Hematopoietic multipotent progenitor cell treated with erythropoietin and hydrocortisone succinate and interleukin-3 and kit ligand, for 4 days (in vitro differentiated cells): ENCODE measurements at regions not wholly inside any gene's neighbourhood (a gene's known extent, or its start where the extent isn't known, plus 50 kb on each side); places are given as distances from the start of the nearest gene placed in this dataset.
"Not testable (repeated sequence)": the region's sequence is repeated elsewhere in the genome, so short reads cannot be mapped to it uniquely, and the experiment has no call there.

Experiments used
- DNase-seq: peaks from one replicate; pipeline ENCODE4 v3.0.0-alpha.2; 2015

- no peak for DNase-seq
Measured at GRCh38 chr9:135173066-135173465, 85.6 kb downstream of the OLFM1 start.

DNA sequence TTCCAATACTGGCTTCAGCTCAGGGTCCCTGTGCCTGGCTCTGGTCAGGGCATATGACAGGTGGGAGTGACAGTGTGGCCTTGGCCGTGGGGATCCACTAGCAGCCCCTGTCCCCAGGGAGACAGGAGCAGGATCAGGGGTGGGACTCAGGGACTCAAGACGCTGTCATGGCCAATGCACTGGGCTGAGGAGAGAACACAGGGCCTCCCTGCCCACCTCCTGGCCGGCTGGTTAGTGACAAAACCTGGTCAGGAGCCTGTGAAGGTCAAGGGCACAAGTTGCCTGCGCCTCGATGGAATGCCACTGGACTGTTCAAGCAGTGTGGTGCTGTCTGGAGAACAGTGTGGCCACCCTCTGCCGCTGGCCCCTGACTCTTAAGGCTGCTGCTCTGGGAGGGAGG lies 86.8 kb downstream of the OLFM1 start:
- DNase-seq: no peak

GRCh38 chr9:135174981-135175380 lies 87.5 kb downstream of the OLFM1 start:
- no peak for DNase-seq

DNA sequence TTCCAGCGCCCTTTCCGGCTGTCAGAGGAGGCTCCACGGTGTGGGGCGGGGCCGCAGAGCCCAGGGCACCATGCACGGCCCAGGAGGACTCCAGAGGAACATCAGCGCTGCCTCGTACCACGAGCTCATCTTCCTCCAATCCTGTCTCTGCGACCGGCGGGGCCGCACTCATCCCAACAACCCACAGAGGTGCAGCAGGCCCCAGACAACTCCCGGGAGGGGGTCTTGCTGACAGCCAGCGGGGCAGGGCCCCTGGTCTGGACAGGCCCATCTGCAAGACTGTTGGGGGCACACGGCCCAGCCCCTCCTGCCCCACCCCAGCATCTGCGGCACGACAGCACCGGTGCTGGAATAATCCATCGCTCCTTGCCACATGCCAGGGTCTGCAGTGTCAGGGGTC lies 88.8 kb downstream of the OLFM1 start:
- DNase-seq: no peak

- not testable (repeated sequence) for DNase-seq
Measured at GRCh38 chr9:135177562-135177961, 90.1 kb downstream of the OLFM1 start.

GRCh38 chr9:135178498-135178897 lies 91.0 kb downstream of the OLFM1 start:
- no peak for DNase-seq

DNA sequence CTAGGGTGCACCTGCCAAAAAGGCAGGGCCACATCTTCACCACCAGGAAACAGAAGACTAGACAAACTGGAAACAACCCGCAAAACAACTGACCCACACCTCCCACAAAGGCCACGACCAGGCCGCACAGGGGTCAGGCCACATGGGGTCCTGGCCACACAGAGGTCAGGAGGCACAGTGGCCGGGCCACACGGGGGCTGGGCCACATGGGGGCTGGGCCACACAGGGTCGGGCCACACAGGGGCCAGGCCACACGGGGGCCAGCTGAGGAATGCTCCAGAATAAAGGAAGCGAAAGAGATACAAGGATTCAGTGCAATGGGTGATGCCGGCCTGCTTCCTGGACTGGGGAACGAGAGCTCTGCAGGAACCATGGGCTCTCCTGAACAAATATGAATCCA lies 91.6 kb downstream of the OLFM1 start:
- no peak for DNase-seq

GRCh38 chr9:135179976-135180375 lies 92.5 kb downstream of the OLFM1 start:
- DNase-seq: no peak

- DNase-seq: no peak
Measured at GRCh38 chr9:135180586-135180985, 93.1 kb downstream of the OLFM1 start.

DNA sequence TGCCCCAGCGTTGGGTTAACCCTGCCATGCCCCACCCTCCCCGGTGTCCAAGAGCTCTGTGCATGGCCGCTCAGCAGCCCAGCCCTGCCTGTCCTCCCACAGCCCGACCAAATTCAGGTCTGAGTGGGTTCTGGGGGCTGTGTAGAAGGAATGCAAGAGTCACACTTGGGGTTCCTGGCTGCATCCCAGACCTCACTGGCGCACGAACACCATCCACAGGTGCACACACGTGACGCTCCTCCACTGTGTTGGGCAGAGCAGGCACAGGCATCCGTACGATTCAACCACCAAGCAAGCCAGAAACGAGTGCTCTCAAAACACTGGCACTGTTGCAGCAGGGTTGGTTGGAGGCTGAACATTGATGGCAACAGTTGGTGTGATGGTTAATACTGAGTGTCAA lies 93.9 kb downstream of the OLFM1 start:
- no peak for DNase-seq

GRCh38 chr9:135181841-135182240 lies 94.4 kb downstream of the OLFM1 start:
- not testable (repeated sequence) for DNase-seq

DNA sequence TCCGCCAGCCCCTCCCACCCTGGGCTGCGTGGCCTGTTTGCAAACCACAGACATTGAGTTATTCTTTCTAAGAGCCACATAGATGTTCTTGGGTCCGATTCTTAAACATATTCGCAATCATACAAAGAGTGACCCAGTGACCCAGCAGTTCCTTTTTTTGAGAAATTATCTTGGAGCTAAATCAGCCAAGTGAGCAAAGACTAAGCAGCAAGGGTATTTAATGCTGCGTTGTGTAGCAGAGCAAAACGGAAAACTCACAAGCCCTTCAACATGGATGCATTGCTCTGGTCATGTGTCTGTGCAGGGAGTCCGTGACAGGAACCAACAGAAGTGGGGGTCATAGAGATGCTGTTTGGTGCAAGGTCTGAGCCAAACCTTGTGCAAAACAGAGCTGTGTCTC lies 95.6 kb downstream of the OLFM1 start:
- no peak for DNase-seq

GRCh38 chr9:135183528-135184180 lies 96.2 kb downstream of the OLFM1 start:
- no peak for DNase-seq

DNA sequence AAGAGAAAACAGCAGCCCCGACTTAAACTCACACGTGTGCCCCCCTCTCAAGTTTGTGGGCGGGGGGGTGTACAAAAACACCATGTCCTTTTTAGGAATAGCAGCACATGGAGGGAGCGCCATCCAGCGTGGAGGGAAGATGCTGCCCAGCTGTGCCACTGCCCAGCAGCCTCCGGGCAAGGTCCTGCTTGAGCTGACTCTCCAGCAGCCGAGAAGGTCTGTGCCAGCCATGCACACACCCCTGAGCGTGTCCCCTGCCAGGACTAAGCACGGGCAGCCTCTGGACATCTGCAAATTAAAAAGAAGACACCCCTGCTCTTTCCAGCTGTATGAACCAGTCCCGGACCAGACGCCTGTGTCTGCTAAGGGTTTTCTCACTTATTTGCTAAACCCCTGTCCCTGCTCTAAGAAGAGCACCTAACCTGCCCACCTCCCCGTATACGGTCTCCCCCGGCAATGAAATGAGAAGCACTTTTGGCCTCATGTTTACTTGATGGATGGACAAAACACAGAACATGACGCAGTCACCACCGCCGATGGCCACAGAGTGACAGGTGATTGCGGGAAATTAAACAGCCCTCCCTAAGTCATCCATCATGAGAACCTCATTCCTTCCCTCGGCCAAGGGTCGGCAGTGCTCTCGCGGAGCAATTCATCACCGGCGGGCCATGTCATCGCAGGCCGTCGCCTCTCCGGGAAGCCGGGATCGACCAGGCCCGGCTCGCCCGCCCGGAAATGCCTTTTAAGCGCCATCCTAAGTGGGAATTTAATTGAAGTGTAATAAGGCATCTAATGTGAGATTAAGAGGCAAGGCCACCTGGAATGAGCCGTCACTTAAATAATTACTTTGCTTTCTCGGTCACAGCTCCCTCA lies 96.9 kb downstream of the OLFM1 start:
- no peak for DNase-seq

DNA sequence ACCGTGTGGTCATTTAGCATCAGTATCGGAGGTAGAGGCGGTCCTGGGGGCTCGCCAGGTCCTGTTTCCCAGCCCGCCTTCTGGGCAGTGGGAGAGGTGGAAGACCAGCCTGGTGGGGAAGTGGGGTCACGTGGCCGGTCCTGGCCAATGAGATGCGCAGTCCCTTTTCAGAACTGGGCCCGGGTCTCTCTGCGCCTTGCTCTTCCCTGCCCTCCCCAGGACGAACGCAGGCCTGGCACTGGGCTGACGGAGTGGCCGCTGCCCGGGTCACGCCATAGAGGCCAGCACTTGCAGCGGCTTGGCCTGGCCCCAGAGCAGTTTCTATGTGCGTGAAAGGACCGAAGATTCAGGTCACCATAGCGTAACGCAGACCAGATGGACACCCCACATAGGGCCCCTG lies 97.6 kb downstream of the OLFM1 start:
- DNase-seq: no peak

- no peak for DNase-seq
Measured at GRCh38 chr9:135186248-135187164, 99.0 kb downstream of the OLFM1 start.

DNA sequence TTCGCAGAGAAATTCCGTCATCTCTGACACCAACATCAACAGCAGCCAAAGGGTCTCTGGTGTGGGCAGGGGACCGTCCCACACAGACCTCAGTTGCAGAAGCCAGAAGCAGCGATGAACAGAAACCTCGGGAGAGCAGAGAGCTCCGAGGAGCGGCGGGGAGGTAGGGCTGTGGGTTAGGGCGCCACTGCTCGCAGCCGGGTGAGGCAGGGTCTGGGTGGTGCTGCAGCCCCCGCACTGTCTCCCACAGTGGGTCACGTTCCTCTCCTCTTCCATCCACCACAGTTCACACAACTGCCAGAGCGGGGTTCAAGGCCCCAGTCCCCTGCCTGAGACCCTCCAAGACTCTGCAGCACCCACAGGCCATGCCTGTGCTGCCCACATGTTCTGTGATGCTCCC lies 99.9 kb downstream of the OLFM1 start:
- DNase-seq: no peak

- DNase-seq: no peak
Measured at GRCh38 chr9:135188681-135189151, 101.2 kb downstream of the OLFM1 start.

DNA sequence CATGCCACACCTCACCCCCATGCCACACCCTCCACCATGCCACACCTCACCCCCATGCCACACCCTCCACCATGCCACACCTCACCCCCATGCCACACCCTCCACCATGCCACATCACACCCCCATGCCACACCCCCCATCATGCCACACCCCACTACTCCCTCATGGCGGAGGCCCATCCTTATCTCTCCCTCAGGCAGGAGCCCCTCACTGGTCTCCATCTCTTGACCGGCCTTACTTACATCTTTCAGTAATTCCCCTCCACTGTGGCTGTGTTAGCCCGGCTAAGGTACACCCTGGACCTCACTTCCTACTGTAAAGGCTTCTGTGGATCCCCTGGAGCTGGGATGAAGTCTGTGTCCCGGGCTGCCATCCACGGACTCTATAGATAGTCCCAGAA lies 102.0 kb downstream of the OLFM1 start:
- no peak for DNase-seq

GRCh38 chr9:135190789-135191577 lies 103.5 kb downstream of the OLFM1 start:
- DNase-seq: no peak

DNA sequence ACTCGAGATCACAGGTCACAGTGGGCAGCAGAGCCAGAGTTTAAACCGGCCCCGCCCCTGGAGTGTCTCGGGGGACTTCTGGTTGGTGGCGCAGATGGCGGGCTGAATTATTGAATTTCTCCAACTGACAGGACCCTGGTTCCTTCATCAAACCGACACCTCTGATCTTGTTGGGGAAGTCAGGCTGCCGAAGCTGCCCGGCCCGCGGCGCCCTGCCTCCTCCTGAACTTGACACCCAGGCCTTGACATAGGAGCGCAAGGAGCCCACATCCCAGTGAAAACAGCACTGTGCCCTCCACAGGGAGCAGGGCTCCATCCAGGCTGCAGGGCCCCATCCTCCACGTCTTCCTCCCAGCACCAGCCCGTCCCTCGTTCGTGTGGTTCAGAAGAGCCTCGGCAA lies 105.2 kb downstream of the OLFM1 start:
- DNase-seq: no peak

- not testable (repeated sequence) for DNase-seq
Measured at GRCh38 chr9:135195975-135196374, 108.5 kb downstream of the OLFM1 start.
